HCT116 (cell line): ENCODE measurements at regions not wholly inside any gene's neighbourhood (a gene's known extent, or its start where the extent isn't known, plus 50 kb on each side); places are given as distances from the start of the nearest gene placed in this dataset.

Experiments
- ATAC-seq: fragments of 200-7000 bp; cut with Tn5 transposase; 2 replicates; pipeline ENCODE4 v1.9.1; 2020; ENCODE audit warnings: mild to moderate bottlenecking, moderate library complexity
- BruUV-seq: library from RNA; stranded (reverse); fragments of 400-500 nt; replicated peaks from 2 replicates; lab custom pipeline; 2021; lab: Mats Ljungman, UMichigan
- CTCF ChIA-PET: fragments of 300-600 bp; sonication (Branson Sonifier 250); formaldehyde crosslinking; loops from one replicate; lab custom pipeline; 2021; ENCODE audit warnings: antibody characterized with exemption; lab: Charles Lee
- POLR2A ChIA-PET: fragments of 300-600, 350-600 bp; sonication (Branson Sonifier 250); formaldehyde crosslinking; loops from one replicate; lab custom pipeline; 2021; ENCODE audit warnings: antibody characterized with exemption; lab: Charles Lee
- RAD21 ChIA-PET, 2 experiments: fragments of 300-600 bp; sonication (Branson Sonifier 250); formaldehyde crosslinking; loops; one replicate each; lab custom pipeline; 2023; ENCODE audit warnings: low total read pairs in 2 of 2; ENCODE audit not compliant: uncharacterized antibody in 2 of 2, unreplicated experiment in 2 of 2, low non-redundant PET in 1 of 2; lab: Charles Lee
- DNase-seq: peaks from one replicate; pipeline ENCODE4 v3.0.0-alpha.2; 2010; ENCODE audit warnings: low read depth, low spot score
- H2AFZ ChIP-seq: fragments of 200-600 bp; shearing (Covaris generic), sonication (generic); 2 replicates; pipeline ENCODE4 v1.6.1; 2017; ENCODE audit warnings: low read depth, mixed run types, mixed read lengths, antibody characterized with exemption, low read length; ENCODE audit not compliant: poor library complexity, severe bottlenecking
- H3K27ac ChIP-seq: 2 replicates; pipeline ENCODE4 v1.5.1; 2012; ENCODE audit warnings: low read depth, low read length
- H3K27me3 ChIP-seq: fragments of 200-600 bp; sonication (generic); 2 replicates; pipeline ENCODE4 v1.6.1; 2016; ENCODE audit warnings: mixed run types, low read length, mixed read lengths; ENCODE audit not compliant: insufficient read depth
- H3K36me3 ChIP-seq, 2 experiments: fragments of 200-500 bp in 1 of 2; fragments of 200-600 bp in 1 of 2; sonication (Bioruptor generic) in 1 of 2; sonication (generic) in 1 of 2; 2 replicates each; pipeline versions ENCODE4 v1.5.1 to v1.6.1; 2014 to 2016; ENCODE audit warnings: low read length in 2 of 2, inconsistent platforms in 1 of 2, mixed read lengths in 1 of 2, mixed run types in 1 of 2; ENCODE audit not compliant: insufficient read depth in 2 of 2, control insufficient read depth in 1 of 2
- H3K4me1 ChIP-seq, 2 experiments: fragments of 200-600 bp in 1 of 2; sonication (generic) in 1 of 2; 2 replicates each; pipeline versions ENCODE4 v1.5.1 to v1.6.1; 2012 to 2017; ENCODE audit warnings: low read length in 2 of 2, inconsistent platforms in 1 of 2, mild to moderate bottlenecking in 1 of 2, mixed read lengths in 1 of 2, mixed run types in 1 of 2, moderate library complexity in 1 of 2; ENCODE audit not compliant: insufficient read depth in 2 of 2, control insufficient read depth in 1 of 2
- H3K4me2 ChIP-seq: fragments of 200-600 bp; sonication (generic); 2 replicates; pipeline ENCODE4 v1.6.1; 2017; ENCODE audit warnings: mixed run types, low read length, mixed read lengths
- H3K4me3 ChIP-seq, 2 experiments: fragments of 200-600 bp in 1 of 2; sonication (generic) in 1 of 2; replicated peaks in 1 of 2; 2 replicates each; pipeline ENCODE4 v1.5.1; 2011 to 2016; ENCODE audit warnings: low read length in 2 of 2, control low read depth in 1 of 2, low read depth in 1 of 2, mild to moderate bottlenecking in 1 of 2, mixed read lengths in 1 of 2, mixed run types in 1 of 2
- H3K79me2 ChIP-seq: fragments of 200-600 bp; sonication (generic); 2 replicates; pipeline ENCODE4 v1.6.1; 2017; ENCODE audit warnings: mild to moderate bottlenecking, mixed run types, low read length, moderate library complexity, mixed read lengths; ENCODE audit not compliant: insufficient read depth
- H3K9ac ChIP-seq: fragments of 200-600 bp; sonication (generic); 2 replicates; pipeline ENCODE4 v1.6.1; 2016; ENCODE audit warnings: low read length, mixed read lengths
- H3K9me2 ChIP-seq: fragments of 200-600 bp; sonication (generic), shearing (Covaris generic); 2 replicates; pipeline ENCODE4 v1.6.1; 2017; ENCODE audit warnings: mixed run types, mild to moderate bottlenecking, moderate library complexity; ENCODE audit not compliant: insufficient read depth
- H3K9me3 ChIP-seq, 2 experiments: fragments of 200-500 bp in 1 of 2; fragments of 200-600 bp in 1 of 2; sonication (Bioruptor generic) in 1 of 2; sonication (generic) in 1 of 2; 2 replicates each; pipeline ENCODE4 v1.6.1; 2014 to 2017; ENCODE audit warnings: low read length in 2 of 2, mixed read lengths in 2 of 2, inconsistent platforms in 1 of 2, low read depth in 1 of 2, mild to moderate bottlenecking in 1 of 2, mixed run types in 1 of 2, moderate library complexity in 1 of 2; ENCODE audit not compliant: control insufficient read depth in 1 of 2, insufficient read depth in 1 of 2
- H4K20me1 ChIP-seq: fragments of 200-600 bp; sonication (generic), shearing (Covaris generic); 2 replicates; pipeline ENCODE4 v1.6.1; 2017; ENCODE audit warnings: mixed run types, mild to moderate bottlenecking, moderate library complexity; ENCODE audit not compliant: insufficient read depth
- CBX3 ChIP-seq: IDR thresholded peaks from 2 replicates; pipeline ENCODE4 v1.6.1; 2012; ENCODE audit warnings: low read depth
- CTCF ChIP-seq, 3 experiments: fragments of 200-600 bp in 1 of 3; sonication (generic) in 1 of 3; IDR thresholded peaks in 2 of 3; conservative IDR thresholded peaks in 1 of 3; 2 replicates each; pipeline ENCODE4 v1.5.1; 2012 to 2017; ENCODE audit warnings: low read depth in 2 of 3, low read length in 2 of 3, antibody characterized with exemption in 1 of 3, borderline replicate concordance in 1 of 3, control low read depth in 1 of 3, mild to moderate bottlenecking in 1 of 3, mixed read lengths in 1 of 3, mixed run types in 1 of 3, moderate library complexity in 1 of 3; ENCODE audit not compliant: insufficient read depth in 1 of 3
- EZH2phosphoT487 ChIP-seq: fragments of 200-600 bp; IDR thresholded peaks from 2 replicates; pipeline ENCODE4 v1.6.1; 2018; ENCODE audit warnings: antibody characterized with exemption, borderline replicate concordance
- MAX ChIP-seq: IDR thresholded peaks from 2 replicates; pipeline ENCODE4 v1.6.1; 2012
- RAD21 ChIP-seq: IDR thresholded peaks from 2 replicates; pipeline ENCODE4 v1.6.1; 2012; ENCODE audit warnings: low read depth, mild to moderate bottlenecking
- REST ChIP-seq: IDR thresholded peaks from 2 replicates; pipeline ENCODE4 v1.6.1; 2012; ENCODE audit warnings: low read depth
- SIN3A ChIP-seq: IDR thresholded peaks from 2 replicates; pipeline ENCODE4 v1.6.1; 2012; ENCODE audit warnings: low read depth
- ZBTB33 ChIP-seq: IDR thresholded peaks from 2 replicates; pipeline ENCODE4 v1.6.1; 2011; ENCODE audit warnings: mild to moderate bottlenecking, low read length, moderate library complexity; ENCODE audit not compliant: insufficient replicate concordance; ENCODE audit errors: extremely low read depth
- intact Hi-C: fragments of 100-400 bp; cut with micrococcal nuclease; formaldehyde crosslinking; loops from 2 replicates; pipeline ENCODE4 v1.10.0; 2022

- H3K79me2 ChIP-seq = no peaks in the 10 kb centered on the region
- TF ChIP-seq REST (no peak), SIN3A (no peak), ZBTB33 (no peak), CBX3 (no peak), MAX (no peak), RAD21 (no peak), CTCF (IDR thresholded peaks at IDR 0.05 in 2 of 3, conservative IDR thresholded peaks at IDR 0.05 in 1 of 3; ENCODE audit: borderline replicate concordance in 1 of 3, insufficient read depth in 1 of 3, low read depth in 2 of 3, low read length in 2 of 3) (no peak), EZH2phosphoT487 (no peak)
- no peak overlapping the region for H3K4me3 ChIP-seq
- CTCF ChIA-PET = no interaction called here
- POLR2A ChIA-PET = no interaction called here
- H3K36me3 ChIP-seq = no peaks in the 10 kb centered on the region
- no peak overlapping the region for H3K9ac ChIP-seq
- no TSS peak for BruUV-seq
- H4K20me1 ChIP-seq = no peaks in the 10 kb centered on the region
- ATAC-seq (no peak), DNase-seq (no peak)
- H3K27ac ChIP-seq = no peak overlapping the region
- peaks cover 4 to 10% of the 10 kb centered on the region in 2 experiments; a peak in 3 of 4 replicates for H3K4me1 ChIP-seq
- RAD21 ChIA-PET = no interaction called here
- H3K9me3 ChIP-seq = peaks cover 0 to 9% of the 10 kb centered on the region in 2 experiments; a peak in 2 of 4 replicates
- H2AFZ ChIP-seq = no peak overlapping the region
- no peaks in the 10 kb centered on the region for H3K27me3 ChIP-seq
- intact Hi-C loops = no loop called here
- H3K4me2 ChIP-seq = no peak overlapping the region
- no peaks in the 10 kb centered on the region for H3K9me2 ChIP-seq
Measured at GRCh38 chr2:238603596-238603995, 176.9 kb downstream of the ASB1 start.
